ENCODE measurements at regions not wholly inside any gene's neighbourhood (a gene's known extent, or its start where the extent isn't known, plus 50 kb on each side); places are given as distances from the start of the nearest gene placed in this dataset.

DNA sequence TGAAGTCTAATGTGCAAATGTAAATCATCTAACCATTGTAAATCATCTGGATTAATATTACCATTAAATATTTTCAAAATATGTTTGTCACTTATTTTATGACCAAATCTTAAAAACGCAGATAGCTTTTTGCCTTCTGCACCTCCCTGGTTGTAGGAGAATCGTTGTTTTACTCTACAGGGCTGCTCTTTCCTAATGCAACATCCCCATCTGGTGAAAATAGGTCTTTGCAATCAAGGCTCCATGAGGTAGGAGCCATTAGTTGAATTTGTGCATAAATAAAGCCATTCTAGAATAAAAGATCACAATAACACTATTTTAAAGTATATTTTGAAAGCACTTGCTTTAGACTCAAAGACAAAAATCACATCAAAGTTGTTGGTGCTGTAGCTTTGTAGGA, 535.6 kb upstream of the AGTR1 start:
- no peak overlapping the region for H3K4me3 ChIP-seq (replicated peaks; ENCODE audit: insufficient read depth, low read length)
- DNase-seq (ENCODE audit: low read depth in 1 of 2, low spot score in 1 of 2): no peak
- H3K27ac ChIP-seq (replicated peaks): no peak overlapping the region
- no peaks in the 10 kb centered on the region for H3K27me3 ChIP-seq (ENCODE audit: insufficient read depth, poor library complexity, severe bottlenecking)
- TF ChIP-seq POLR2AphosphoS5 (IDR thresholded peaks at IDR 0.05; ENCODE audit: low read depth): no peak

GRCh38 chr3:148168347-148168746, 529.4 kb upstream of the AGTR1 start:
- no peak for DNase-seq (ENCODE audit: low read depth in 1 of 2, low spot score in 1 of 2)
- Histone ChIP-seq H3K27ac (replicated peaks) (no peak overlapping the region), H3K27me3 (ENCODE audit: insufficient read depth, poor library complexity, severe bottlenecking) (no peaks in the 10 kb centered on the region), H3K4me3 (replicated peaks; ENCODE audit: insufficient read depth, low read length) (no peak overlapping the region)
- TF ChIP-seq POLR2AphosphoS5 (IDR thresholded peaks at IDR 0.05; ENCODE audit: low read depth) (no peak), SPI1 (IDR thresholded peaks at IDR 0.05; ENCODE audit: borderline replicate concordance, low read depth) (no peak), GABPA (IDR thresholded peaks at IDR 0.05; ENCODE audit: low read depth) (no peak)
- TF ChIP-seq, protein P1, sequence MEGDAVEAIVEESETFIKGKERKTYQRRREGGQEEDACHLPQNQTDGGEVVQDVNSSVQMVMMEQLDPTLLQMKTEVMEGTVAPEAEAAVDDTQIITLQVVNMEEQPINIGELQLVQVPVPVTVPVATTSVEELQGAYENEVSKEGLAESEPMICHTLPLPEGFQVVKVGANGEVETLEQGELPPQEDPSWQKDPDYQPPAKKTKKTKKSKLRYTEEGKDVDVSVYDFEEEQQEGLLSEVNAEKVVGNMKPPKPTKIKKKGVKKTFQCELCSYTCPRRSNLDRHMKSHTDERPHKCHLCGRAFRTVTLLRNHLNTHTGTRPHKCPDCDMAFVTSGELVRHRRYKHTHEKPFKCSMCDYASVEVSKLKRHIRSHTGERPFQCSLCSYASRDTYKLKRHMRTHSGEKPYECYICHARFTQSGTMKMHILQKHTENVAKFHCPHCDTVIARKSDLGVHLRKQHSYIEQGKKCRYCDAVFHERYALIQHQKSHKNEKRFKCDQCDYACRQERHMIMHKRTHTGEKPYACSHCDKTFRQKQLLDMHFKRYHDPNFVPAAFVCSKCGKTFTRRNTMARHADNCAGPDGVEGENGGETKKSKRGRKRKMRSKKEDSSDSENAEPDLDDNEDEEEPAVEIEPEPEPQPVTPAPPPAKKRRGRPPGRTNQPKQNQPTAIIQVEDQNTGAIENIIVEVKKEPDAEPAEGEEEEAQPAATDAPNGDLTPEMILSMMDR (IDR thresholded peaks at IDR 0.05; ENCODE audit: insufficient read depth, low read length): no peak
- TF ChIP-seq, protein P2, sequence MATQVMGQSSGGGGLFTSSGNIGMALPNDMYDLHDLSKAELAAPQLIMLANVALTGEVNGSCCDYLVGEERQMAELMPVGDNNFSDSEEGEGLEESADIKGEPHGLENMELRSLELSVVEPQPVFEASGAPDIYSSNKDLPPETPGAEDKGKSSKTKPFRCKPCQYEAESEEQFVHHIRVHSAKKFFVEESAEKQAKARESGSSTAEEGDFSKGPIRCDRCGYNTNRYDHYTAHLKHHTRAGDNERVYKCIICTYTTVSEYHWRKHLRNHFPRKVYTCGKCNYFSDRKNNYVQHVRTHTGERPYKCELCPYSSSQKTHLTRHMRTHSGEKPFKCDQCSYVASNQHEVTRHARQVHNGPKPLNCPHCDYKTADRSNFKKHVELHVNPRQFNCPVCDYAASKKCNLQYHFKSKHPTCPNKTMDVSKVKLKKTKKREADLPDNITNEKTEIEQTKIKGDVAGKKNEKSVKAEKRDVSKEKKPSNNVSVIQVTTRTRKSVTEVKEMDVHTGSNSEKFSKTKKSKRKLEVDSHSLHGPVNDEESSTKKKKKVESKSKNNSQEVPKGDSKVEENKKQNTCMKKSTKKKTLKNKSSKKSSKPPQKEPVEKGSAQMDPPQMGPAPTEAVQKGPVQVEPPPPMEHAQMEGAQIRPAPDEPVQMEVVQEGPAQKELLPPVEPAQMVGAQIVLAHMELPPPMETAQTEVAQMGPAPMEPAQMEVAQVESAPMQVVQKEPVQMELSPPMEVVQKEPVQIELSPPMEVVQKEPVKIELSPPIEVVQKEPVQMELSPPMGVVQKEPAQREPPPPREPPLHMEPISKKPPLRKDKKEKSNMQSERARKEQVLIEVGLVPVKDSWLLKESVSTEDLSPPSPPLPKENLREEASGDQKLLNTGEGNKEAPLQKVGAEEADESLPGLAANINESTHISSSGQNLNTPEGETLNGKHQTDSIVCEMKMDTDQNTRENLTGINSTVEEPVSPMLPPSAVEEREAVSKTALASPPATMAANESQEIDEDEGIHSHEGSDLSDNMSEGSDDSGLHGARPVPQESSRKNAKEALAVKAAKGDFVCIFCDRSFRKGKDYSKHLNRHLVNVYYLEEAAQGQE (IDR thresholded peaks at IDR 0.05; ENCODE audit: insufficient replicate concordance, low read depth): no peak

DNA sequence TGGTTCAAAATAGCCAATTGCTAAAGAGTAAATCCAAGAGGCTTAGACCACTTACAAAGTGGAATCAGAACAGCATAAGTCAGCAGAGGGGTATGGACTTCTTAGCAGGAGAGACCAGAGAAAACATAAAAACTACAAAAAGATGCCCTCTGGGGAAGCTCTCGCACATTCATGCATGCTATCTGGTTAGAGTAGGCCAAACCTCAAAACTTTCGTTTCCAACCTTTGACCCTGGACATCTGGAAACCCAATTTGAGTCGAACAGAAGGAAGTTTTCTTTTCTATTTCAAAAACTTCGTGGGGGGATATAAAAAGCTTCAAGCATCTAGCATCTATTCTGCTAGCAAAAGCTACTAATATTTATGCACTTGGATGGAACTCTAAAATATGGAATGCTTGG, 523.9 kb upstream of the AGTR1 start:
- H3K27me3 ChIP-seq (ENCODE audit: insufficient read depth, poor library complexity, severe bottlenecking): no peaks in the 10 kb centered on the region
- DNase-seq (ENCODE audit: low read depth in 1 of 2, low spot score in 1 of 2): no peak
- no peak overlapping the region for H3K27ac ChIP-seq (replicated peaks)
- TF ChIP-seq, protein P1 (IDR thresholded peaks at IDR 0.05; ENCODE audit: insufficient read depth, low read length): no peak
- TF ChIP-seq POLR2AphosphoS5 (IDR thresholded peaks at IDR 0.05; ENCODE audit: low read depth): no peak
- no peak for TF ChIP-seq GABPA (IDR thresholded peaks at IDR 0.05; ENCODE audit: low read depth)
- TF ChIP-seq, protein P2 (IDR thresholded peaks at IDR 0.05; ENCODE audit: insufficient replicate concordance, low read depth): no peak
- no peak for TF ChIP-seq SPI1 (IDR thresholded peaks at IDR 0.05; ENCODE audit: borderline replicate concordance, low read depth)
- H3K4me3 ChIP-seq (replicated peaks; ENCODE audit: insufficient read depth, low read length): no peak overlapping the region

DNA sequence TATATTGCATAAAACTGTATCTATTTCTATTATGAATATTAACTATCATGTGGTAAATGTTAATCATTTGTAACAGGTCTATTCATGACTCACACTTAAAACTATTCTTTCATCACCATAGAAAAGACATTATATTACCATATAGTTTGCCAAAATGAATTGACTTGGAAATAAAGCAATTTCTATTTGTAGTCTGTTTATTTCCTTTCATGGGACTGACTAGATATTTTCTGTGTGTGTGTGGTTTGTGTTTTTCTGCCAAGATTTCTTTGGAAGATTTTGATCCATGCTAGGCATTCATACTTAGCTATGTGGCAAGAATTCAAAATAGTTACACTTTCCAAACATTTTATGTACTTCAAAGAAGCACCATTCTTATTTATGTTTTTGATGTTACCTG, 522.5 kb upstream of the AGTR1 start:
- no peak for DNase-seq (ENCODE audit: low read depth in 1 of 2, low spot score in 1 of 2)
- Histone ChIP-seq H3K27me3 (ENCODE audit: insufficient read depth, poor library complexity, severe bottlenecking) (no peaks in the 10 kb centered on the region), H3K27ac (replicated peaks) (no peak overlapping the region), H3K4me3 (replicated peaks; ENCODE audit: insufficient read depth, low read length) (no peak overlapping the region)
- TF ChIP-seq POLR2AphosphoS5 (IDR thresholded peaks at IDR 0.05; ENCODE audit: low read depth): no peak
- no peak for TF ChIP-seq GABPA (IDR thresholded peaks at IDR 0.05; ENCODE audit: low read depth)
- no peak for TF ChIP-seq SPI1 (IDR thresholded peaks at IDR 0.05; ENCODE audit: borderline replicate concordance, low read depth)
- TF ChIP-seq, protein P2 (IDR thresholded peaks at IDR 0.05; ENCODE audit: insufficient replicate concordance, low read depth): no peak
- TF ChIP-seq, protein P1 (IDR thresholded peaks at IDR 0.05; ENCODE audit: insufficient read depth, low read length): no peak

Data from HL-60 (cell line).